H1 (cell line): ENCODE measurements at regions not wholly inside any gene's neighbourhood (a gene's known extent, or its start where the extent isn't known, plus 50 kb on each side); places are given as distances from the start of the nearest gene placed in this dataset.

Source experiments
- CTCF ChIA-PET: fragments of 300-600 bp; sonication (Branson Sonifier 250); formaldehyde crosslinking; loops from one replicate; lab custom pipeline; 2021; ENCODE audit not compliant: partially characterized antibody; lab: Charles Lee
- POLR2A ChIA-PET: fragments of 300-600 bp; sonication (Branson Sonifier 250); formaldehyde crosslinking; loops from one replicate; lab custom pipeline; 2021; ENCODE audit warnings: inconsistent platforms; ENCODE audit not compliant: partially characterized antibody; lab: Charles Lee
- DNase-seq, 2 experiments: peaks; one replicate each; pipeline versions ENCODE4 v3.0.0 to v3.0.0-alpha.2; 2010 to 2022; ENCODE audit warnings: low spot score in 2 of 2, low read depth in 1 of 2, mixed read lengths in 1 of 2
- FAIRE-seq: peaks from 2 replicates; lab custom pipeline; 2011; peaks lifted over from hg19 to GRCh38; lab: Jason Lieb, UNC
- H2AFZ ChIP-seq: 2 replicates; pipeline ENCODE4 v1.8.1; 2012; ENCODE audit warnings: low read length, inconsistent platforms
- H2AK5ac ChIP-seq: 2 replicates; pipeline ENCODE4 v1.6.1; 2013; ENCODE audit warnings: low read depth, low read length
- H2BK120ac ChIP-seq: replicated peaks from 2 replicates; pipeline ENCODE3; 2013; ENCODE audit warnings: low read depth, low read length, inconsistent platforms
- H2BK12ac ChIP-seq: 2 replicates; pipeline ENCODE4 v1.6.1; 2013; ENCODE audit warnings: low read depth, low read length
- H2BK15ac ChIP-seq: 2 replicates; pipeline ENCODE4 v1.6.1; 2013; ENCODE audit warnings: low read length
- H2BK20ac ChIP-seq: 2 replicates; pipeline ENCODE4 v1.6.1; 2013; ENCODE audit warnings: low read length
- H2BK5ac ChIP-seq: 2 replicates; pipeline ENCODE4 v1.6.1; 2013; ENCODE audit warnings: low read depth, low read length
- H3K14ac ChIP-seq: 2 replicates; pipeline ENCODE4 v1.6.1; 2013; ENCODE audit warnings: inconsistent platforms; ENCODE audit not compliant: insufficient read length
- H3K18ac ChIP-seq: 2 replicates; pipeline ENCODE4 v1.6.1; 2013; ENCODE audit warnings: low read length; ENCODE audit errors: extremely low read depth
- H3K23ac ChIP-seq: 2 replicates; pipeline ENCODE4 v1.6.1; 2013; ENCODE audit warnings: inconsistent platforms; ENCODE audit not compliant: insufficient read length
- H3K23me2 ChIP-seq: 2 replicates; pipeline ENCODE4 v1.6.1; 2013; ENCODE audit warnings: low read depth, low read length
- H3K27ac ChIP-seq: 2 replicates; pipeline ENCODE4 v1.6.1; 2011; ENCODE audit warnings: low read depth, low read length, inconsistent platforms
- H3K27me3 ChIP-seq, 4 experiments: replicated peaks in 1 of 4; 1 replicate in 1 of 4; 2 replicates in 3 of 4; pipeline versions ENCODE4 v1.6.1 to v1.8.1; 2011 to 2013; ENCODE audit warnings: low read length in 3 of 4, mild to moderate bottlenecking in 3 of 4, inconsistent platforms in 2 of 4, mixed read lengths in 2 of 4, moderate library complexity in 1 of 4; ENCODE audit not compliant: control insufficient read depth in 3 of 4, insufficient read depth in 3 of 4; ENCODE audit errors: extremely low read depth in 1 of 4
- H3K36me3 ChIP-seq, 4 experiments: 2 replicates each; pipeline versions ENCODE4 v1.6.1 to v1.8.1; 2011 to 2013; ENCODE audit warnings: mild to moderate bottlenecking in 4 of 4, low read length in 3 of 4, moderate library complexity in 2 of 4, control low read depth in 1 of 4, inconsistent platforms in 1 of 4; ENCODE audit not compliant: insufficient read depth in 4 of 4, control insufficient read depth in 2 of 4
- H3K4ac ChIP-seq: replicated peaks from 2 replicates; pipeline ENCODE3; 2013; ENCODE audit warnings: low read length, low read depth, mixed read lengths, inconsistent platforms; ENCODE audit not compliant: insufficient read length
- H3K4me1 ChIP-seq, 4 experiments: replicated peaks in 1 of 4; 1 replicate in 1 of 4; 2 replicates in 3 of 4; pipeline versions ENCODE4 v1.6.1 to v1.8.1; 2011 to 2013; ENCODE audit warnings: low read length in 3 of 4, inconsistent platforms in 2 of 4, mixed read lengths in 1 of 4; ENCODE audit not compliant: insufficient read depth in 4 of 4, control insufficient read depth in 3 of 4
- H3K4me2 ChIP-seq, 2 experiments: 2 replicates each; pipeline versions ENCODE4 v1.6.1 to v1.8.1; 2011 to 2013; ENCODE audit warnings: low read depth in 2 of 2, low read length in 2 of 2, control low read depth in 1 of 2, inconsistent platforms in 1 of 2, mild to moderate bottlenecking in 1 of 2; ENCODE audit not compliant: insufficient read depth in 1 of 2
- H3K4me3 ChIP-seq, 4 experiments: fragments of 200-600, 300-600 bp in 1 of 4; sonication (generic), shearing (Covaris generic), sonication (Bioruptor Twin) in 1 of 4; 2 replicates each; pipeline versions ENCODE4 v1.5.1 to v1.8.1; 2011 to 2016; ENCODE audit warnings: low read length in 4 of 4, low read depth in 3 of 4, control low read depth in 2 of 4, inconsistent platforms in 2 of 4, mild to moderate bottlenecking in 2 of 4, mixed read lengths in 1 of 4, moderate library complexity in 1 of 4; ENCODE audit not compliant: insufficient read depth in 2 of 4; ENCODE audit errors: extremely low read depth in 1 of 4
- H3K56ac ChIP-seq: replicated peaks from 2 replicates; pipeline ENCODE3; 2013; ENCODE audit warnings: low read depth, mild to moderate bottlenecking, mixed read lengths, low read length, inconsistent platforms; ENCODE audit not compliant: insufficient read length
- H3K79me1 ChIP-seq: 2 replicates; pipeline ENCODE4 v1.6.1; 2013; ENCODE audit warnings: low read depth, low read length, control low read depth
- H3K79me2 ChIP-seq, 2 experiments: 2 replicates each; pipeline versions ENCODE4 v1.6.1 to v1.8.1; 2012 to 2013; ENCODE audit warnings: low read length in 2 of 2, mild to moderate bottlenecking in 2 of 2, inconsistent platforms in 1 of 2; ENCODE audit not compliant: insufficient read depth in 2 of 2, control insufficient read depth in 1 of 2
- H3K9ac ChIP-seq, 4 experiments: replicated peaks in 1 of 4; 1 replicate in 1 of 4; 2 replicates in 3 of 4; pipeline versions ENCODE4 v1.6.1 to v1.8.1; 2011 to 2013; ENCODE audit warnings: low read depth in 3 of 4, low read length in 3 of 4, control low read depth in 2 of 4, mild to moderate bottlenecking in 2 of 4, moderate library complexity in 2 of 4, inconsistent platforms in 1 of 4; ENCODE audit errors: extremely low read depth in 1 of 4
- H3K9me3 ChIP-seq, 2 experiments: 2 replicates each; pipeline versions ENCODE4 v1.6.1 to v1.8.1; 2012 to 2013; ENCODE audit warnings: mild to moderate bottlenecking in 2 of 2, moderate library complexity in 2 of 2, control low read depth in 1 of 2, inconsistent platforms in 1 of 2, low read depth in 1 of 2, low read length in 1 of 2, mixed read lengths in 1 of 2; ENCODE audit not compliant: insufficient read depth in 2 of 2
- H4K20me1 ChIP-seq, 2 experiments: replicated peaks in 1 of 2; 2 replicates each; pipeline versions ENCODE3 to v1.8.1; 2011 to 2013; ENCODE audit warnings: inconsistent platforms in 2 of 2, low read length in 2 of 2, mild to moderate bottlenecking in 1 of 2; ENCODE audit not compliant: insufficient read depth in 2 of 2, control insufficient read depth in 1 of 2
- H4K5ac ChIP-seq: 2 replicates; pipeline ENCODE4 v1.6.1; 2013; ENCODE audit warnings: low read length, low read depth, mixed read lengths, inconsistent platforms; ENCODE audit not compliant: insufficient read length
- H4K8ac ChIP-seq: 2 replicates; pipeline ENCODE4 v1.8.0; 2013; ENCODE audit warnings: mild to moderate bottlenecking, moderate library complexity, low read length, inconsistent platforms; ENCODE audit not compliant: insufficient read depth; ENCODE audit errors: extremely low read depth
- H4K91ac ChIP-seq: replicated peaks from 2 replicates; pipeline ENCODE3; 2013; ENCODE audit warnings: low read length, mixed read lengths, inconsistent platforms; ENCODE audit not compliant: insufficient read length
- CREB1 ChIP-seq: IDR thresholded peaks from 2 replicates; pipeline ENCODE4 v1.6.1; 2012; ENCODE audit warnings: inconsistent platforms
- EZH2 ChIP-seq: fragments of 200-600 bp; sonication (generic); IDR thresholded peaks from 2 replicates; pipeline ENCODE4 v1.7.1; 2012; ENCODE audit warnings: low read depth, mild to moderate bottlenecking, moderate library complexity, low read length, inconsistent platforms; ENCODE audit not compliant: severe bottlenecking
- WGBS, 2 experiments: shearing (Covaris generic) in 1 of 2; methylation state at CpG; one replicate each; pipeline versions ENCODE4 v1.1.6 to v1.1.7; 2013 to 2015; ENCODE audit warnings: low lambda C conversion rate in 2 of 2, mixed read lengths in 2 of 2, inconsistent platforms in 1 of 2, low coverage in 1 of 2, missing lambda C conversion rate in 1 of 2; ENCODE audit not compliant: insufficient replicate concordance in 2 of 2, insufficient coverage in 1 of 2, insufficient read length in 1 of 2; ENCODE audit errors: extremely low coverage in 1 of 2, missing lambda C conversion rate in 1 of 2; 5-methylcytosine and 5-hydroxymethylcytosine counted together

GRCh38 chrX:40151211-40152172, 53.7 kb upstream of the BCOR start:
- no peak for FAIRE-seq

More at GRCh38 chrX:40151211-40152172, 53.7 kb upstream of the BCOR start:
- no peak overlapping the region for H3K56ac ChIP-seq
- H3K4me3 ChIP-seq: peak overlapping the region; percentile 29 to 86 (median 37); a peak in 7 of 8 replicates
- no peak overlapping the region for H3K9ac ChIP-seq
- H2BK12ac ChIP-seq: peak overlapping the region; percentile 63; the same call in 1 of the 2 replicates
- H3K14ac ChIP-seq: no peak overlapping the region
- H2AK5ac ChIP-seq: 0 out of 2 replicates have a peak overlapping the region, but pooled peaks have one; percentile 65
- no peak overlapping the region; the same call in 1 of the 2 replicates for H4K8ac ChIP-seq
- no peaks in the 10 kb centered on the region for H3K9me3 ChIP-seq
- no peaks in the 10 kb centered on the region for H3K36me3 ChIP-seq
- CTCF ChIA-PET: interaction anchor here (0.9 to 1.4 kb wide), 2 partner anchors 12 to 14 kb away, joined by 3 read pairs; no protein-coding TSS in a partner anchor
- POLR2A ChIA-PET: interaction anchor here (0.7 to 20.0 kb wide), 5 partner anchors 10 to 53 kb away, joined by 3 to 509 read pairs (median 11); partner anchors contain the start of gene BCOR
- H2BK15ac ChIP-seq: 0 out of 2 replicates have a peak overlapping the region, but pooled peaks have one; percentile 16
- H3K27me3 ChIP-seq: peaks cover 8 to 56% (median 45%) of the 10 kb centered on the region in 4 experiments
- H3K23me2 ChIP-seq: peaks cover 25% of the 10 kb centered on the region; the same call in 1 of the 2 replicates
- H3K79me1 ChIP-seq: no peaks in the 10 kb centered on the region
- no peak for TF ChIP-seq CREB1
- TF ChIP-seq EZH2: peak; percentile 29
- H3K23ac ChIP-seq: no peak overlapping the region
- peak overlapping the region; percentile 30 for H4K91ac ChIP-seq
- H2BK20ac ChIP-seq: no peak overlapping the region
- no peak overlapping the region; the same call in 1 of the 2 replicates for H2BK5ac ChIP-seq
- H3K18ac ChIP-seq: peak overlapping the region; percentile 87
- WGBS, 2 experiments: 2% methylated on average over 7 of the region's 60 CpGs; no CpG with 5 or more reads in 1 of the 2 experiments
- peak overlapping the region; percentile 71 to 92 for H3K4me2 ChIP-seq
- H4K5ac ChIP-seq: no peak overlapping the region
- H3K27ac ChIP-seq: no peak overlapping the region
- H4K20me1 ChIP-seq: peaks cover 0 to 5% of the 10 kb centered on the region in 2 experiments
- no peak overlapping the region for H2BK120ac ChIP-seq
- H2AFZ ChIP-seq: no peak overlapping the region
- peak in 1 of 2 experiments; percentile 49 for DNase-seq
- peak overlapping the region; percentile 38 for H3K4ac ChIP-seq
- peaks cover 8 to 31% (median 22%) of the 10 kb centered on the region in 4 experiments for H3K4me1 ChIP-seq
- no peaks in the 10 kb centered on the region; a peak in 1 of 4 replicates for H3K79me2 ChIP-seq
